Sciatic nerve (tissue), 2 donors: ENCODE measurements at regions not wholly inside any gene's neighbourhood (a gene's known extent, or its start where the extent isn't known, plus 50 kb on each side); places are given as distances from the start of the nearest gene placed in this dataset.
A peak's percentile ranks its signal among the peaks of the same experiment; 100 is the strongest.

Source experiments
- ATAC-seq: fragments of 200-7000 bp; cut with Tn5 transposase; one replicate; pipeline ENCODE4 v1.9.1; 2020; ENCODE audit warnings: mild to moderate bottlenecking, moderate library complexity
- DNase-seq: peaks from one replicate; pipeline ENCODE4 v3.0.0-alpha.2; 2020; ENCODE audit warnings: low spot score
- intact Hi-C: fragments of 100-400 bp; cut with DNase I; formaldehyde crosslinking; loops from one replicate; pipeline ENCODE4 v1.14.2; 2022
- donor health status: DM: no; HTN: no; CAD: no.
- donor health status: DM: no; HTN: no; CAD: no.

- no peak for DNase-seq
- ATAC-seq: no peak
- intact Hi-C loops: no loop called here
Measured at GRCh38 chr13:26950546-26950945, 190.0 kb upstream of the GPR12 start.

GRCh38 chr13:26949701-26950502, 189.3 kb upstream of the GPR12 start:
- DNase-seq (no peak), ATAC-seq (no peak)
- intact Hi-C loops: no loop called here

GRCh38 chr13:26948353-26948752, 187.8 kb upstream of the GPR12 start:
- ATAC-seq (no peak), DNase-seq (no peak)
- intact Hi-C loops: loop anchor here (1.0 kb wide), 1 partner anchor 19 kb away; no protein-coding TSS in a partner anchor

GRCh38 chr13:26946684-26947343, 186.2 kb upstream of the GPR12 start:
- ATAC-seq (peak; percentile 46), DNase-seq (no peak)
- intact Hi-C loops: no loop called here

GRCh38 chr13:26943748-26944147, 183.2 kb upstream of the GPR12 start:
- intact Hi-C loops: no loop called here
- no peak for DNase-seq
- ATAC-seq: no peak

GRCh38 chr13:26942184-26942583, 181.6 kb upstream of the GPR12 start:
- no peak for ATAC-seq
- no peak for DNase-seq
- intact Hi-C loops: no loop called here

- intact Hi-C loops: no loop called here
- ATAC-seq (no peak), DNase-seq (no peak)
Measured at GRCh38 chr13:26941345-26942174, 181.0 kb upstream of the GPR12 start.

- no peak for DNase-seq
- no peak for ATAC-seq
- intact Hi-C loops: no loop called here
Measured at GRCh38 chr13:26934096-26934495, 173.5 kb upstream of the GPR12 start.

GRCh38 chr13:26932465-26932864, 171.9 kb upstream of the GPR12 start:
- ATAC-seq: no peak
- intact Hi-C loops: no loop called here

GRCh38 chr13:26929971-26930730, 169.6 kb upstream of the GPR12 start:
- DNase-seq (peak; percentile 87), ATAC-seq (peak; percentile 74)
- intact Hi-C loops: loop anchor here (1.0 to 5.0 kb wide), 2 partner anchors 18 to 223 kb away; no protein-coding TSS in a partner anchor

More at GRCh38 chr13:26932465-26932864, 171.9 kb upstream of the GPR12 start:
- no peak for DNase-seq

- no peak for ATAC-seq
- intact Hi-C loops: loop anchor here (5.0 kb wide), 1 partner anchor 220 kb away; no protein-coding TSS in a partner anchor
Measured at GRCh38 chr13:26927511-26927910, 166.9 kb upstream of the GPR12 start.

GRCh38 chr13:26926371-26926770, 165.8 kb upstream of the GPR12 start:
- DNase-seq (no peak), ATAC-seq (no peak)
- intact Hi-C loops: loop anchor here (5.0 kb wide), 1 partner anchor 219 kb away; no protein-coding TSS in a partner anchor

More at GRCh38 chr13:26927511-26927910, 166.9 kb upstream of the GPR12 start:
- DNase-seq: no peak

GRCh38 chr13:26923824-26924605, 163.4 kb upstream of the GPR12 start:
- intact Hi-C loops: no loop called here
- DNase-seq (no peak), ATAC-seq (no peak)

GRCh38 chr13:26921918-26922317, 161.3 kb upstream of the GPR12 start:
- no peak for ATAC-seq
- no peak for DNase-seq
- intact Hi-C loops: no loop called here

- no peak for ATAC-seq
- no peak for DNase-seq
- intact Hi-C loops: no loop called here
Measured at GRCh38 chr13:26920614-26921355, 160.2 kb upstream of the GPR12 start.

GRCh38 chr13:26919732-26920131, 159.1 kb upstream of the GPR12 start:
- intact Hi-C loops: no loop called here
- DNase-seq (no peak), ATAC-seq (no peak)

- no peak for ATAC-seq
- no peak for DNase-seq
- intact Hi-C loops: no loop called here
Measured at GRCh38 chr13:26919311-26919710, 158.7 kb upstream of the GPR12 start.
